ENCODE measurements at regions not wholly inside any gene's neighbourhood (a gene's known extent, or its start where the extent isn't known, plus 50 kb on each side); places are given as distances from the start of the nearest gene placed in this dataset.

GRCh38 chr4:154143720-154144119 is 347.9 kb downstream of the DCHS2 start:
- no peak overlapping the region for H3K9ac ChIP-seq (ENCODE audit: insufficient read depth, low read length)

GRCh38 chr4:154142664-154143063 is 348.9 kb downstream of the DCHS2 start:
- H2AFZ ChIP-seq (ENCODE audit: low read length): no peak overlapping the region
- H4K20me1 ChIP-seq (ENCODE audit: control insufficient read depth, extremely low read depth, insufficient read depth, low read length): no peaks in the 10 kb centered on the region
- H3K36me3 ChIP-seq (ENCODE audit: control insufficient read depth, insufficient read depth, low read length): no peaks in the 10 kb centered on the region
- H3K27me3 ChIP-seq (ENCODE audit: control insufficient read depth, insufficient read depth, low read length): no peaks in the 10 kb centered on the region
- no peaks in the 10 kb centered on the region for H3K9me3 ChIP-seq (ENCODE audit: control insufficient read depth, insufficient read depth, low read depth, low read length)
- no peaks in the 10 kb centered on the region for H3K4me1 ChIP-seq (ENCODE audit: control insufficient read depth, extremely low read depth, insufficient read depth, low read length)
- H3K9ac ChIP-seq (ENCODE audit: insufficient read depth, low read length): no peak overlapping the region
- H3K4me2 ChIP-seq (ENCODE audit: extremely low read depth, insufficient read depth, low read length): no peak overlapping the region
- no peak overlapping the region for H3K4me3 ChIP-seq (replicated peaks in 1 of 4; ENCODE audit: control extremely low read depth in 1 of 4, insufficient read depth in 1 of 4, low read depth in 3 of 4, low read length in 4 of 4)
- TF ChIP-seq, protein P1, sequence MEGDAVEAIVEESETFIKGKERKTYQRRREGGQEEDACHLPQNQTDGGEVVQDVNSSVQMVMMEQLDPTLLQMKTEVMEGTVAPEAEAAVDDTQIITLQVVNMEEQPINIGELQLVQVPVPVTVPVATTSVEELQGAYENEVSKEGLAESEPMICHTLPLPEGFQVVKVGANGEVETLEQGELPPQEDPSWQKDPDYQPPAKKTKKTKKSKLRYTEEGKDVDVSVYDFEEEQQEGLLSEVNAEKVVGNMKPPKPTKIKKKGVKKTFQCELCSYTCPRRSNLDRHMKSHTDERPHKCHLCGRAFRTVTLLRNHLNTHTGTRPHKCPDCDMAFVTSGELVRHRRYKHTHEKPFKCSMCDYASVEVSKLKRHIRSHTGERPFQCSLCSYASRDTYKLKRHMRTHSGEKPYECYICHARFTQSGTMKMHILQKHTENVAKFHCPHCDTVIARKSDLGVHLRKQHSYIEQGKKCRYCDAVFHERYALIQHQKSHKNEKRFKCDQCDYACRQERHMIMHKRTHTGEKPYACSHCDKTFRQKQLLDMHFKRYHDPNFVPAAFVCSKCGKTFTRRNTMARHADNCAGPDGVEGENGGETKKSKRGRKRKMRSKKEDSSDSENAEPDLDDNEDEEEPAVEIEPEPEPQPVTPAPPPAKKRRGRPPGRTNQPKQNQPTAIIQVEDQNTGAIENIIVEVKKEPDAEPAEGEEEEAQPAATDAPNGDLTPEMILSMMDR (conservative IDR thresholded peaks at IDR 0.05 in 1 of 2, IDR thresholded peaks at IDR 0.05 in 1 of 2; ENCODE audit: low read depth in 1 of 2, low read length in 2 of 2): no peak
- H3K79me2 ChIP-seq (ENCODE audit: control insufficient read depth, insufficient read depth, low read length): no peaks in the 10 kb centered on the region
- no peak overlapping the region for H3K27ac ChIP-seq (ENCODE audit: insufficient read depth, low read length)
- no peak for DNase-seq (ENCODE audit: low read depth in 2 of 2)

More at GRCh38 chr4:154143720-154144119, 347.9 kb downstream of the DCHS2 start:
- Histone ChIP-seq H3K4me3 (replicated peaks in 1 of 4; ENCODE audit: control extremely low read depth in 1 of 4, insufficient read depth in 1 of 4, low read depth in 3 of 4, low read length in 4 of 4) (no peak overlapping the region), H4K20me1 (ENCODE audit: control insufficient read depth, extremely low read depth, insufficient read depth, low read length) (no peaks in the 10 kb centered on the region), H3K27ac (ENCODE audit: insufficient read depth, low read length) (no peak overlapping the region), H3K36me3 (ENCODE audit: control insufficient read depth, insufficient read depth, low read length) (no peaks in the 10 kb centered on the region), H3K4me1 (ENCODE audit: control insufficient read depth, extremely low read depth, insufficient read depth, low read length) (no peaks in the 10 kb centered on the region), H3K27me3 (ENCODE audit: control insufficient read depth, insufficient read depth, low read length) (no peaks in the 10 kb centered on the region), H3K79me2 (ENCODE audit: control insufficient read depth, insufficient read depth, low read length) (no peaks in the 10 kb centered on the region), H3K4me2 (ENCODE audit: extremely low read depth, insufficient read depth, low read length) (no peak overlapping the region), H3K9me3 (ENCODE audit: control insufficient read depth, insufficient read depth, low read depth, low read length) (no peaks in the 10 kb centered on the region), H2AFZ (ENCODE audit: low read length) (no peak overlapping the region)
- no peak for DNase-seq (ENCODE audit: low read depth in 2 of 2)
- TF ChIP-seq EZH2 (IDR thresholded peaks at IDR 0.05; ENCODE audit: low read length, missing control alignments): no peak

DNA sequence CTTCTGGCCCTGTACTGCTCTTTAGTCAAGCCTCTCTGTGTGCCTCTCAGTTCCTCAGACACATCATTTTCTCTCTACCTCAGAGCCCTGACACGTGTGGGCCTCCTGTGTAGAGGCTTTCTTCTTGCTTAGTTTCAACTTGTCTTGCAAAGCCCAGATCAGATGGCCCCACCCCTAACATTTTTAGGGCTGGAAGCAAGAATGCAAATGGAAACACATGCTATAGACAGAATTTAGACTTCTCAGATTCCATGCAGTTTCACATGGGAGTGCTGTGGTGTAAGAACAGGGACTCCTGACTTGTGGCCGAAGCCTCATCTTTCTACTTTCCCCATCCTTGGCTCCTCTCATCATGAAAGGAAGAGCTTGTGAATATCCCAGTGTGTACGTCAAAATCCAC is 350.7 kb downstream of the DCHS2 start:
- Histone ChIP-seq H3K27me3 (ENCODE audit: control insufficient read depth, insufficient read depth, low read length) (no peaks in the 10 kb centered on the region), H3K36me3 (ENCODE audit: control insufficient read depth, insufficient read depth, low read length) (no peaks in the 10 kb centered on the region), H3K4me1 (ENCODE audit: control insufficient read depth, extremely low read depth, insufficient read depth, low read length) (no peaks in the 10 kb centered on the region), H3K9me3 (ENCODE audit: control insufficient read depth, insufficient read depth, low read depth, low read length) (no peaks in the 10 kb centered on the region), H2AFZ (ENCODE audit: low read length) (no peak overlapping the region), H3K4me3 (replicated peaks in 1 of 4; ENCODE audit: control extremely low read depth in 1 of 4, insufficient read depth in 1 of 4, low read depth in 3 of 4, low read length in 4 of 4) (no peak overlapping the region), H3K79me2 (ENCODE audit: control insufficient read depth, insufficient read depth, low read length) (no peaks in the 10 kb centered on the region), H3K4me2 (ENCODE audit: extremely low read depth, insufficient read depth, low read length) (no peak overlapping the region), H4K20me1 (ENCODE audit: control insufficient read depth, extremely low read depth, insufficient read depth, low read length) (no peaks in the 10 kb centered on the region), H3K27ac (ENCODE audit: insufficient read depth, low read length) (no peak overlapping the region), H3K9ac (ENCODE audit: insufficient read depth, low read length) (no peak overlapping the region)
- DNase-seq (ENCODE audit: low read depth in 2 of 2): no peak
- TF ChIP-seq EZH2 (IDR thresholded peaks at IDR 0.05; ENCODE audit: low read length, missing control alignments): no peak
- TF ChIP-seq, protein P1 (conservative IDR thresholded peaks at IDR 0.05 in 1 of 2, IDR thresholded peaks at IDR 0.05 in 1 of 2; ENCODE audit: low read depth in 1 of 2, low read length in 2 of 2): no peak
